GM23338 (cell line): ENCODE measurements at regions not wholly inside any gene's neighbourhood (a gene's known extent, or its start where the extent isn't known, plus 50 kb on each side); places are given as distances from the start of the nearest gene placed in this dataset.
A peak's percentile ranks its signal among the peaks of the same experiment; 100 is the strongest.

ENCODE experiments used
- ATAC-seq: fragments of 200-7000 bp; cut with Tn5 transposase; 3 replicates; pipeline ENCODE4 v1.9.1; 2020
- DNase-seq: peaks from one replicate; pipeline ENCODE4 v3.0.0-alpha.2; 2015; ENCODE audit warnings: low spot score
- H2AFZ ChIP-seq: fragments of 200-600 bp; sonication (generic); 2 replicates; pipeline ENCODE4 v1.8.0; 2016; ENCODE audit warnings: antibody characterized with exemption, mild to moderate bottlenecking, moderate library complexity
- H3F3A ChIP-seq: fragments of 200-600 bp; sonication (generic); replicated peaks from 2 replicates; pipeline ENCODE4 v1.8.0; 2017; ENCODE audit warnings: antibody characterized with exemption, mixed run types, low read depth
- H3K27ac ChIP-seq: fragments of 200-600 bp; sonication (generic); 2 replicates; pipeline ENCODE4 v1.6.1; 2016; ENCODE audit warnings: low read depth
- H3K27me3 ChIP-seq: fragments of 200-600 bp; sonication (generic); 2 replicates; pipeline ENCODE4 v1.8.0; 2016; ENCODE audit warnings: mild to moderate bottlenecking, mixed run types, moderate library complexity; ENCODE audit not compliant: insufficient read depth
- H3K36me3 ChIP-seq: fragments of 200-600 bp; sonication (generic); 2 replicates; pipeline ENCODE4 v1.8.0; 2016; ENCODE audit warnings: mild to moderate bottlenecking; ENCODE audit not compliant: insufficient read depth
- H3K4me1 ChIP-seq: fragments of 200-600 bp; sonication (generic); 2 replicates; pipeline ENCODE4 v1.8.0; 2016; ENCODE audit warnings: mild to moderate bottlenecking, moderate library complexity; ENCODE audit not compliant: insufficient read depth
- H3K4me2 ChIP-seq: fragments of 200-600 bp; sonication (generic); 2 replicates; pipeline ENCODE4 v1.7.1; 2017; ENCODE audit warnings: mixed run types
- H3K4me3 ChIP-seq: fragments of 200-600 bp; sonication (generic); 2 replicates; pipeline ENCODE4 v1.6.1; 2016; ENCODE audit warnings: mixed run types
- H3K79me2 ChIP-seq: fragments of 200-600 bp; sonication (generic); replicated peaks from 2 replicates; pipeline ENCODE4 v1.8.0; 2017; ENCODE audit warnings: mild to moderate bottlenecking; ENCODE audit not compliant: insufficient read depth
- H3K9me2 ChIP-seq: fragments of 200-600 bp; sonication (generic); 2 replicates; pipeline ENCODE4 v1.8.0; 2017; ENCODE audit not compliant: insufficient read depth
- H4K20me1 ChIP-seq: fragments of 200-600 bp; sonication (generic); replicated peaks from 2 replicates; pipeline ENCODE4 v1.8.0; 2017; ENCODE audit warnings: mild to moderate bottlenecking; ENCODE audit not compliant: insufficient read depth
- H3K27ac Mint-ChIP-seq: 2 replicates; pipeline ENCODE4 v1.8.0; 2020; ENCODE audit warnings: inconsistent platforms, mild to moderate bottlenecking, moderate library complexity, mixed read lengths
- H3K27me3 Mint-ChIP-seq: 3 replicates; pipeline ENCODE4 v1.8.0; 2022; ENCODE audit warnings: low read depth, mild to moderate bottlenecking, moderate library complexity, mixed read lengths, inconsistent platforms; ENCODE audit not compliant: insufficient read depth, poor library complexity
- H3K36me3 Mint-ChIP-seq: 3 replicates; pipeline ENCODE4 v1.8.0; 2021; ENCODE audit warnings: low read depth, mild to moderate bottlenecking, inconsistent platforms, moderate library complexity, mixed read lengths
- H3K4me1 Mint-ChIP-seq: 3 replicates; pipeline ENCODE4 v1.8.0; 2020; ENCODE audit warnings: mild to moderate bottlenecking, inconsistent platforms, mixed read lengths
- H3K4me3 Mint-ChIP-seq: 3 replicates; pipeline ENCODE4 v1.8.0; 2021; ENCODE audit warnings: moderate library complexity, mild to moderate bottlenecking, inconsistent platforms, mixed read lengths
- H3K9me3 Mint-ChIP-seq: 3 replicates; pipeline ENCODE4 v1.8.0; 2020; ENCODE audit warnings: moderate library complexity, mild to moderate bottlenecking, inconsistent platforms, mixed read lengths
- CREB1 ChIP-seq: fragments of 250-450 bp; sonication (Bioruptor Pico); IDR thresholded peaks from 2 replicates; pipeline ENCODE4 v1.5.0; 2020; ENCODE audit warnings: low read depth, mild to moderate bottlenecking, moderate library complexity
- EZH2 ChIP-seq: fragments of 200-600 bp; sonication (generic); IDR thresholded peaks from one replicate; pipeline ENCODE4 v1.8.0; 2017; ENCODE audit warnings: antibody characterized with exemption, mild to moderate bottlenecking, low read depth; ENCODE audit not compliant: unreplicated experiment
- EZH2phosphoT487 ChIP-seq: fragments of 200-600 bp; sonication (generic); IDR thresholded peaks from one replicate; pipeline ENCODE4 v1.8.1; 2018; ENCODE audit warnings: antibody characterized with exemption; ENCODE audit not compliant: unreplicated experiment
- JUNB ChIP-seq: IDR thresholded peaks from one replicate; pipeline ENCODE4 v1.6.1; 2016; ENCODE audit warnings: antibody characterized with exemption; ENCODE audit not compliant: unreplicated experiment
- NANOG ChIP-seq: IDR thresholded peaks from 2 replicates; pipeline ENCODE4 v1.6.1; 2016; ENCODE audit warnings: antibody characterized with exemption, borderline replicate concordance
- POLR2AphosphoS5 ChIP-seq: IDR thresholded peaks from 2 replicates; pipeline ENCODE4 v1.6.1; 2016; ENCODE audit warnings: antibody characterized with exemption, low read depth
- ZNF331 ChIP-seq: fragments of 250-450 bp; sonication (Bioruptor Pico); IDR thresholded peaks from 2 replicates; pipeline ENCODE4 v1.5.0; 2020; ENCODE audit warnings: low read depth, mild to moderate bottlenecking, moderate library complexity
- TF ChIP-seq, protein P1 (sequence below): IDR thresholded peaks from 2 replicates; pipeline ENCODE4 v1.6.1; 2016; ENCODE audit warnings: antibody characterized with exemption
- TF ChIP-seq, protein P2 (sequence below): fragments of 250-450 bp; sonication (Bioruptor Pico); IDR thresholded peaks from 2 replicates; pipeline ENCODE4 v1.5.0; 2020; ENCODE audit warnings: mild to moderate bottlenecking, moderate library complexity
- TF ChIP-seq, protein P3 (sequence below), 2 experiments: fragments of 200-600 bp in 1 of 2; sonication (generic) in 1 of 2; conservative IDR thresholded peaks; 2 replicates each; pipeline versions ENCODE4 v1.5.1 to v1.6.1; 2016 to 2017; ENCODE audit warnings: antibody characterized with exemption in 2 of 2, low read depth in 2 of 2, mild to moderate bottlenecking in 2 of 2, moderate library complexity in 1 of 2

DNA sequence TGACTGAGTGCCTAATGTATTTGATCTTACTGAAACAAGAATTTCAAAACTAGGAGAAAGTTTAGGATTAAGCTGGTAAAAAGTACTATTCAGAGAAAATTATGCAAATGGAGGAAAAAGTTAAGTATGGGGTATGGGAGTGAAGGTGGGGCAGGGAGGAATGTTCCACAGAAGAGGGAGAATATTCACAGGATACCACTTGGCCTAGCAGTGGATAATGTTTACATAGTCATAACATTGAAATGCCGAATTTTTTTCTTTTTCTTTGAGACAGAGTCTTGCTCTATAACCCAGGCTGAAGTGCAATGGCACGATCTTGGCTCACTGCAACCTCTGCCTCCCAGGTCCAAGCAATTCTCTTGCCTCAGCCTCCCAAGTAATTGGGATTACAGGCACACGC lies 61.2 kb upstream of the LMNB1 start:
- Histone ChIP-seq H3K79me2 (no peaks in the 10 kb centered on the region), H2AFZ (peak overlapping the region; percentile 56; the same call in 1 of the 2 replicates), H3K4me2 (no peak overlapping the region), H4K20me1 (no peaks in the 10 kb centered on the region), H3K4me3 (no peak overlapping the region), H3K9me2 (no peaks in the 10 kb centered on the region), H3K4me1 (peaks cover 5% of the 10 kb centered on the region), H3F3A (0 out of 2 replicates have a peak, but pooled peaks cover 6% of the 10 kb centered on the region), H3K27me3 (no peaks in the 10 kb centered on the region), H3K27ac (no peak overlapping the region), H3K36me3 (no peaks in the 10 kb centered on the region)
- H3K27me3 Mint-ChIP-seq, result peaks cover 8% of the 10 kb centered on the region
- H3K4me1 Mint-ChIP-seq, result peaks cover 12% of the 10 kb centered on the region
- H3K36me3 Mint-ChIP-seq, result no peaks in the 10 kb centered on the region
- H3K4me3 Mint-ChIP-seq, result no peak overlapping the region
- TF ChIP-seq ZNF331 (CRISPR knock-in tag) (no peak), NANOG (no peak), JUNB (no peak), CREB1 (CRISPR knock-in tag) (no peak), EZH2phosphoT487 (no peak), POLR2AphosphoS5 (no peak), EZH2 (no peak)
- TF ChIP-seq, protein P1, sequence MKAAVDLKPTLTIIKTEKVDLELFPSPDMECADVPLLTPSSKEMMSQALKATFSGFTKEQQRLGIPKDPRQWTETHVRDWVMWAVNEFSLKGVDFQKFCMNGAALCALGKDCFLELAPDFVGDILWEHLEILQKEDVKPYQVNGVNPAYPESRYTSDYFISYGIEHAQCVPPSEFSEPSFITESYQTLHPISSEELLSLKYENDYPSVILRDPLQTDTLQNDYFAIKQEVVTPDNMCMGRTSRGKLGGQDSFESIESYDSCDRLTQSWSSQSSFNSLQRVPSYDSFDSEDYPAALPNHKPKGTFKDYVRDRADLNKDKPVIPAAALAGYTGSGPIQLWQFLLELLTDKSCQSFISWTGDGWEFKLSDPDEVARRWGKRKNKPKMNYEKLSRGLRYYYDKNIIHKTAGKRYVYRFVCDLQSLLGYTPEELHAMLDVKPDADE, result no peak
- TF ChIP-seq, protein P2, sequence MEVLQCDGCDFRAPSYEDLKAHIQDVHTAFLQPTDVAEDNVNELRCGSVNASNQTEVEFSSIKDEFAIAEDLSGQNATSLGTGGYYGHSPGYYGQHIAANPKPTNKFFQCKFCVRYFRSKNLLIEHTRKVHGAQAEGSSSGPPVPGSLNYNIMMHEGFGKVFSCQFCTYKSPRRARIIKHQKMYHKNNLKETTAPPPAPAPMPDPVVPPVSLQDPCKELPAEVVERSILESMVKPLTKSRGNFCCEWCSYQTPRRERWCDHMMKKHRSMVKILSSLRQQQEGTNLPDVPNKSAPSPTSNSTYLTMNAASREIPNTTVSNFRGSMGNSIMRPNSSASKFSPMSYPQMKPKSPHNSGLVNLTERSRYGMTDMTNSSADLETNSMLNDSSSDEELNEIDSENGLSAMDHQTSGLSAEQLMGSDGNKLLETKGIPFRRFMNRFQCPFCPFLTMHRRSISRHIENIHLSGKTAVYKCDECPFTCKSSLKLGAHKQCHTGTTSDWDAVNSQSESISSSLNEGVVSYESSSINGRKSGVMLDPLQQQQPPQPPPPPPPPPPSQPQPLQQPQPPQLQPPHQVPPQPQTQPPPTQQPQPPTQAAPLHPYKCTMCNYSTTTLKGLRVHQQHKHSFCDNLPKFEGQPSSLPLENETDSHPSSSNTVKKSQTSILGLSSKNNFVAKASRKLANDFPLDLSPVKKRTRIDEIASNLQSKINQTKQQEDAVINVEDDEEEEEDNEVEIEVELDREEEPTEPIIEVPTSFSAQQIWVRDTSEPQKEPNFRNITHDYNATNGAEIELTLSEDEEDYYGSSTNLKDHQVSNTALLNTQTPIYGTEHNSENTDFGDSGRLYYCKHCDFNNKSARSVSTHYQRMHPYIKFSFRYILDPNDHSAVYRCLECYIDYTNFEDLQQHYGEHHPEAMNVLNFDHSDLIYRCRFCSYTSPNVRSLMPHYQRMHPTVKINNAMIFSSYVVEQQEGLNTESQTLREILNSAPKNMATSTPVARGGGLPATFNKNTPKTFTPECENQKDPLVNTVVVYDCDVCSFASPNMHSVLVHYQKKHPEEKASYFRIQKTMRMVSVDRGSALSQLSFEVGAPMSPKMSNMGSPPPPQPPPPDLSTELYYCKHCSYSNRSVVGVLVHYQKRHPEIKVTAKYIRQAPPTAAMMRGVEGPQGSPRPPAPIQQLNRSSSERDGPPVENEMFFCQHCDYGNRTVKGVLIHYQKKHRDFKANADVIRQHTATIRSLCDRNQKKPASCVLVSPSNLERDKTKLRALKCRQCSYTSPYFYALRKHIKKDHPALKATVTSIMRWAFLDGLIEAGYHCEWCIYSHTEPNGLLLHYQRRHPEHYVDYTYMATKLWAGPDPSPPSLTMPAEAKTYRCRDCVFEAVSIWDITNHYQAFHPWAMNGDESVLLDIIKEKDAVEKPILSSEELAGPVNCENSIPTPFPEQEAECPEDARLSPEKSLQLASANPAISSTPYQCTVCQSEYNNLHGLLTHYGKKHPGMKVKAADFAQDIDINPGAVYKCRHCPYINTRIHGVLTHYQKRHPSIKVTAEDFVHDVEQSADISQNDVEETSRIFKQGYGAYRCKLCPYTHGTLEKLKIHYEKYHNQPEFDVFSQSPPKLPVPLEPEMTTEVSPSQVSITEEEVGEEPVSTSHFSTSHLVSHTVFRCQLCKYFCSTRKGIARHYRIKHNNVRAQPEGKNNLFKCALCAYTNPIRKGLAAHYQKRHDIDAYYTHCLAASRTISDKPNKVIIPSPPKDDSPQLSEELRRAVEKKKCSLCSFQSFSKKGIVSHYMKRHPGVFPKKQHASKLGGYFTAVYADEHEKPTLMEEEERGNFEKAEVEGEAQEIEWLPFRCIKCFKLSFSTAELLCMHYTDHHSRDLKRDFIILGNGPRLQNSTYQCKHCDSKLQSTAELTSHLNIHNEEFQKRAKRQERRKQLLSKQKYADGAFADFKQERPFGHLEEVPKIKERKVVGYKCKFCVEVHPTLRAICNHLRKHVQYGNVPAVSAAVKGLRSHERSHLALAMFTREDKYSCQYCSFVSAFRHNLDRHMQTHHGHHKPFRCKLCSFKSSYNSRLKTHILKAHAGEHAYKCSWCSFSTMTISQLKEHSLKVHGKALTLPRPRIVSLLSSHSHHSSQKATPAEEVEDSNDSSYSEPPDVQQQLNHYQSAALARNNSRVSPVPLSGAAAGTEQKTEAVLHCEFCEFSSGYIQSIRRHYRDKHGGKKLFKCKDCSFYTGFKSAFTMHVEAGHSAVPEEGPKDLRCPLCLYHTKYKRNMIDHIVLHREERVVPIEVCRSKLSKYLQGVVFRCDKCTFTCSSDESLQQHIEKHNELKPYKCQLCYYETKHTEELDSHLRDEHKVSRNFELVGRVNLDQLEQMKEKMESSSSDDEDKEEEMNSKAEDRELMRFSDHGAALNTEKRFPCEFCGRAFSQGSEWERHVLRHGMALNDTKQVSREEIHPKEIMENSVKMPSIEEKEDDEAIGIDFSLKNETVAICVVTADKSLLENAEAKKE (CRISPR knock-in tag), result no peak
- TF ChIP-seq, protein P3, sequence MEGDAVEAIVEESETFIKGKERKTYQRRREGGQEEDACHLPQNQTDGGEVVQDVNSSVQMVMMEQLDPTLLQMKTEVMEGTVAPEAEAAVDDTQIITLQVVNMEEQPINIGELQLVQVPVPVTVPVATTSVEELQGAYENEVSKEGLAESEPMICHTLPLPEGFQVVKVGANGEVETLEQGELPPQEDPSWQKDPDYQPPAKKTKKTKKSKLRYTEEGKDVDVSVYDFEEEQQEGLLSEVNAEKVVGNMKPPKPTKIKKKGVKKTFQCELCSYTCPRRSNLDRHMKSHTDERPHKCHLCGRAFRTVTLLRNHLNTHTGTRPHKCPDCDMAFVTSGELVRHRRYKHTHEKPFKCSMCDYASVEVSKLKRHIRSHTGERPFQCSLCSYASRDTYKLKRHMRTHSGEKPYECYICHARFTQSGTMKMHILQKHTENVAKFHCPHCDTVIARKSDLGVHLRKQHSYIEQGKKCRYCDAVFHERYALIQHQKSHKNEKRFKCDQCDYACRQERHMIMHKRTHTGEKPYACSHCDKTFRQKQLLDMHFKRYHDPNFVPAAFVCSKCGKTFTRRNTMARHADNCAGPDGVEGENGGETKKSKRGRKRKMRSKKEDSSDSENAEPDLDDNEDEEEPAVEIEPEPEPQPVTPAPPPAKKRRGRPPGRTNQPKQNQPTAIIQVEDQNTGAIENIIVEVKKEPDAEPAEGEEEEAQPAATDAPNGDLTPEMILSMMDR (conservative IDR thresholded peaks at IDR 0.05; ENCODE audit: low read depth in 2 of 2), result no peak
- H3K9me3 Mint-ChIP-seq, result no peaks in the 10 kb centered on the region
- H3K27ac Mint-ChIP-seq, result no peak overlapping the region
- no peak for ATAC-seq
- DNase-seq, result no peak
